Vagina (tissue), 2 donors: ENCODE measurements at regions not wholly inside any gene's neighbourhood (a gene's known extent, or its start where the extent isn't known, plus 50 kb on each side); places are given as distances from the start of the nearest gene placed in this dataset.

Source experiments
- CTCF ChIP-seq, 3 experiments: fragments of 450-650 bp in 2 of 3; fragments of 200-600 bp in 1 of 3; sonication (generic) in 1 of 3; IDR thresholded peaks; one replicate each; pipeline ENCODE4 v1.5.1; 2017 to 2019; ENCODE audit warnings: antibody characterized with exemption in 3 of 3, mild to moderate bottlenecking in 2 of 3, moderate library complexity in 2 of 3
- POLR2A ChIP-seq, 2 donors: fragments of 450-650 bp; IDR thresholded peaks; one replicate each; pipeline ENCODE4 v1.6.1; 2017; ENCODE audit warnings: antibody characterized with exemption in 2 of 2, mild to moderate bottlenecking in 2 of 2, moderate library complexity in 2 of 2
- POLR2AphosphoS5 ChIP-seq, 2 donors: sonication (generic); formaldehyde crosslinking; IDR thresholded peaks; one replicate each; pipeline ENCODE4 v1.9.0; 2017; ENCODE audit warnings: antibody characterized with exemption in 2 of 2, mild to moderate bottlenecking in 2 of 2, low read depth in 1 of 2; ENCODE audit not compliant: insufficient read depth in 1 of 2

GRCh38 chr14:28243600-28243999 lies 523.0 kb upstream of the FOXG1 start:
- no peak for TF ChIP-seq POLR2A (IDR thresholded peaks at IDR 0.05)
- TF ChIP-seq CTCF (IDR thresholded peaks at IDR 0.05) = no peak
- no peak for TF ChIP-seq POLR2AphosphoS5 (IDR thresholded peaks at IDR 0.05; ENCODE audit: insufficient read depth in 1 of 2, low read depth in 1 of 2)
